GM19035 (cell line): ENCODE measurements at regions not wholly inside any gene's neighbourhood (a gene's known extent, or its start where the extent isn't known, plus 50 kb on each side); places are given as distances from the start of the nearest gene placed in this dataset.

Experiments used
- ATAC-seq: cut with Tn5 transposase; IDR thresholded peaks from one replicate; pipeline ENCODE4 v1.9.1; 2021; ENCODE audit not compliant: unreplicated experiment

DNA sequence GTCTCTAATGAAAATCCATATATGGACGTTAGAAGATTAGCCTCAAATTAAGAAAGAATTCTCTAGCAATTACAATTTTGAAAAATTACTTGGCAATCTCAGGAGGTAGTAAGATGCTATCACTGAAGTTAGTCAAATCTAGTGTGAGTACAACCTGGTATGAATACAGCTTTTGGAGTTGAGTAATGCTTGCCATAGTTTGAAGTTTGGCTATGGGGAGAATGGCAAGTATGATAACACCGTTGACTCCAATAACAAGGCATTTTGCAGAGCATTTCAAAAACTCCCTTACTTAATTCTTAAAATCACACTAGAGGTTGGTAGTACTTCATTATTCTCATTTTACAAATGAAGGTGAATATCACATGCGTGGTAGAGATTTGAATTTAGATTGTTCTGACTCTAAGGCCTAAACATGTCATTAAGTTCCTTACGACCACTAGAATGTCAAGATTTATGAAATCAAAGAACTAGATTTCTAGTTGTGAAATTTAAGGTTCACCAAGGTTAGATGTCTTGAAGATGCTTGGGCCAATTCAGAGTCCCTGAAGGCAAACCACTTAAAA lies 355.4 kb downstream of the ETS1 start:
- no peak for ATAC-seq

DNA sequence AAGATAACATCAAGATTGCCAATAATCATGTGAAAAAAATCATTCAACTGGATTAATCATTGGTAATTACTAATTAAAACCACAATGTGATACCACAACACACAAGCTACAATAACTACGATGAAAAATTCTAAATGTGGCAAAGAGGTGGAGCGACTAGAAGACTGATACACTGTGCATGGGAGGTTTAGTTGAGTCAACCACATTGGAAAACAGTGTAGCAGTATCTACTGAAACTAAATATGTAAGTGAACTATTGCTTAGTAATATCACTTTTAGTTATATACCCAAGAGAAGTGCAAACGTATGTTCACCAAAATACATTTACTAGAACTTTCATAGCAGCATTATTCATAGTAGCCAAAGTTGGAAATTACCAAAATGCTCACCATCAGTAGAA lies 359.9 kb downstream of the ETS1 start:
- no peak for ATAC-seq

DNA sequence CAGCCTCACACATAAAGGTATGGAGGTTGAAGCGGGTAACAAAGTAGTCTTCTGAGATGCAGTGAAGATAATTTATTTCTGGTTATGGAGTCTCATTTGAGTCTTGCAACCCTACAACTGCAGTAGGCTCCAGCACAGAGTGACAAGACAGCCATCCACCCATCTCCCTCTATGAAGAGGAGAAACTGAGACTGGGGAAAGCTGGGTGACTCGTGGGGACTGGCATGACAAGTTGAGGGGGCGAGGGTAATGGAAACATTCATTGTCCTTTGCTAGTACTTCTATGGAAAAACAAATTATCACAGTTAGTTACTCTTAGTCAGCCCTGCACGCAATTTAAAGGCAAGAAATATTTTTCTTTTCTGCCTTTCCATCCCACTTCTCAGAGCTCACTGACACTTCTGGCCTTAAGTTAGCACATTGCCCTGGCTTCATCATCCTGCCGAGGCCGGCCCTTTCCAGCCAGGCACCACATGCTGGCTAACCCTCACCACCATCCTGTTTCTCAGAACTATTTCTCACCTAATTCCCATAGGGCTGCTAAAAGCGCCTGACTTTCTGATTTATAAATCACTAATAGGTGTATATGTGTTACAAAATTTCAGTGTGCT lies 361.1 kb downstream of the ETS1 start:
- no peak for ATAC-seq

DNA sequence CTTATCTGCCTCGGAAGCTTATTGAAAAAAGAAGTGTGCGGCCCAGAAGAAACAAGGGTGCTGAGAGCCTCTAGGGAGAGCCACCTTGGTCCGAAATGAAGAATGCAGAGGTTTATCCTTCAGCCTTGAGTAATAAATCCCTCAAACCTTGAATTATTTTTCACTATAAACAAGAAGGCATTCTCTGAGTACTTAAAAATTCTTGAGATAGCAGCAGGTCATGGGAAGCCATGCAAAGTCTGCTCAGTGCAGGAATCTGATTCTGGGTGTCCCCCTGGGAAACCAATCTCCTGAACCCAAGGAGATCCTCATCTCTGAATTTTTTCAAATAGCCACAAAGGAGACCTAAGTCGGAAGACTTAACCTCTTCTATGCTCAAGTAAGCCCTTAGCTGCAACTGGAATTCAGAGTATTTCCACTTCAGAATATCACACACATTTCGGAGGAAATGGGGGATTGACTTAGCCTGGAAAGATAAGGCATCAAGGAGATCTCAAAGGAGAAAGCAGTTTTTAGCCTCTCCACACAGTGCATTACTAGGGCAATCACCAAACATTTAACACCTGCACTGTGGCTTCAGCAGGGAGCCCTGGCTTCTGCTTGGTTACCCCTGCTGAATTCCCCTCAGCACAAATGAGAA lies 365.0 kb downstream of the ETS1 start:
- ATAC-seq, result no peak

DNA sequence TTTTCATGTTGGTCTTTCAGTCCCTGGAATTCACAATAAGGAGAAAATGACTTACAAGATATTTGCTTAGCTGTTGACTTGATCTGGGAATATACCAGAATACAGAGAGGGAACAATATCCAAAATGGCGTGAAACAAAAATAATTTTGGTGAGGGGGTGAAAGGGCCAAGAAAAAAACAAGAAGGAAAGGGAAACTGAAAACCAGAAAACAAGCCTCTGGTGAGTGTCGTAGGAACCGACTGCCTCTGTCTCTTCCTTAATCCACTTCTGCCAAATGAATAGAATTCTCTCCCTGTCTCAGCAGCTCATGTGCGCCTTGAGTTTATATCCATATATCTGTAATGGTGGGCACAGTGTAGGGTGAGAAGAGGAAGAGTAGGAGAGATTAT lies 367.6 kb downstream of the ETS1 start:
- no peak for ATAC-seq

DNA sequence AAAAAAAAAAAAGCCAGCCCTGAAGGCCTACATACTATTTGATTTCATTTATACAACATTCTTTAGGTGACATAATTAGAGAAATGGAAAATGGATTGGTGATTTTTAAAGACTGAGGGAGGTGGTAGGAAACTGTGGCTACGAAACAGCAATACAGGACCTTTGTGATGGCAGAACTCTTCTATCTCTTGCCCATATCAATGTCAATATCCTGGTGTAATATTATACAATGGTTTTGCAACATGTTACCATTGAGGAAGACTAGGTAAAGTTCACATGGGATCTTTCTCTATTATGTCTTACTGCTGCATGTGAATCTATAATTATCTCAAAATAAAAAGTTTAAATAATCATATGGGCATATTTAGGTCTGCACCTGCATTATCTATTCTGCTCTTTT lies 371.2 kb downstream of the ETS1 start:
- ATAC-seq, result no peak

DNA sequence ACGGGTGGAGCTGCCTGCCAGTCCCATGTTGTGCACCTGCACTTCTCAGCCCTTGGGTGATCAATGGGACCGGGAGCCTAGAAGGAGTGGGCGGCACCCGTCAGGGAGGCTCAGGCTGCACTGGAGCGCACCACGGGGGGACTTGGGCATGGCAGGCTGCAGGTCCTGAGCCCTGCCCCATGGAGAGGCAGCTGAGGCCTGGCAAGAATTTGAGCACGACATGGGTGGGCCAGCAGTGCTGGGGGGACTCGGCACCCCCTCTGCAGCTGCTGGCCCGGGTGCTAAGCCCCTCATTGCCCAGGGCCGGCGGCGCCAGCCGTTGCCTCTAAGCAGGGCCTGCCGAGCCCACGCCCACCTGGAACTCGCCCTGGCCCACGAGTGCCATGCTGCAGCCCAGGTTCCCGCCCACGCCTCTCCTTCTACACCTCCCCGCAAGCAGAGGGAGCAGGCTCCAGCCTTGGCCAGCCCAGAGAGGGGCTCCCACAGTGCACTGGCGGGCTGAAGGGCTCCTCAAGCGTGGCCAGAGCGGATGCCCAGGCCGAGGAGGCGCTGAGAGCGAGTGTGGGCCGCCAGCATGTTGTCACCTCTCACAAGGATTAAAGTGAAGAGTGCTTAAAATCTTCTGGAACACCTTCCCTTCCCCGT lies 372.0 kb downstream of the ETS1 start:
- ATAC-seq, result no peak

DNA sequence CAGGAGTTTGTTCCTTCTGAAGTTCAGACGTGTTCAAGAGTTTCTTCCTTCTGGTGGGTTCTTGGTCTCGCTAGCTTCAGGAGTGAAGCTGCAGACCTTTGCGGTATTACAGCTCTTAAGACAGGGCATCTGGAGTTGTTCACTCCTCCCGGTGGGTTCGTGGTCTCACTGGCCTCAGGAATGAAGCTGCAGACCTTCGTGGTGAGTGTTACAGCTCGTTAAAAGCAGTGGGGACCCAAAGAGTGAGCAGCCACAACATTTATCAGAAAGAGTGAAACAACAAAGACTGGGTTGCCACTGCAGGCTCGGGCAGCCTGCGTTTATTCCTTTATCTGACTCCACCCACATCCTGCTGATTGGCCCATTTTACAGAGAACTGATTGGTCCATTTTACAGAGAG lies 373.1 kb downstream of the ETS1 start:
- no peak for ATAC-seq

DNA sequence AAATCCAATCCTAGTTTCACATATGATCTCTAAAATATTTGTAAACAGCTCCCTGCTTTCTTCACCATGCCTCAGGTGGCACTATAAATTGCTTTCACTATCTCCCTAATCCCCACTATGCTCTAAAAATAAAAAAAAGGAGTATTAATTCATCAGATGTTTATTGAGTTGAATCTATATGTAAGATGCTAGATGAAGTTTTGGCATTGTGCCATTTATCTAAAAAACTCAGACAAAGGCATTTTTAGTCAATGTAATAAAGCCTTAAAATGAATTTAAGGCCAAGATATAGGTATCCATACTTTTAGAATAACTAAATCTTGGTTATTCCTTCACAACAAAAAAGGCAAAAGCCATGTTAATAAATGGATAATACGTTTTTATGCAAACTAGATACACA lies 373.9 kb downstream of the ETS1 start:
- no peak for ATAC-seq

DNA sequence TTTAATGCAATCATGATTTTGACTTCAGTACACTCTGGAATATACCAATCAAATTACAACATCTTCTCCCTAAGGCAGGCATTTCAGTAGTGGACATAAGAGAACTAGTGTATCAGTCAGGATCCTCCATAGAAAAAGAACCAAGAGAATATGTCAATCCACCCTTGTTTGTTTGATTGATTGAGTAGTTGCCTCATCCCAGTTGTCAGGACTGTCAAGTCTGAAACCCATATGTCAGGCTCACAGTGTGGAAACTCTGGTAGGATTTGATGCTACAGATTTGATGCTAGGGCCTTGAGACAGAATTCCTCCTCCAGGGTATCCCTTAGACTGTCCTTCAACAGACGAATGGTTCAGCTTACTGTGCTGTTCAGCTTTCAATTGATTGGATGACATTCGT lies 375.0 kb downstream of the ETS1 start:
- no peak for ATAC-seq

DNA sequence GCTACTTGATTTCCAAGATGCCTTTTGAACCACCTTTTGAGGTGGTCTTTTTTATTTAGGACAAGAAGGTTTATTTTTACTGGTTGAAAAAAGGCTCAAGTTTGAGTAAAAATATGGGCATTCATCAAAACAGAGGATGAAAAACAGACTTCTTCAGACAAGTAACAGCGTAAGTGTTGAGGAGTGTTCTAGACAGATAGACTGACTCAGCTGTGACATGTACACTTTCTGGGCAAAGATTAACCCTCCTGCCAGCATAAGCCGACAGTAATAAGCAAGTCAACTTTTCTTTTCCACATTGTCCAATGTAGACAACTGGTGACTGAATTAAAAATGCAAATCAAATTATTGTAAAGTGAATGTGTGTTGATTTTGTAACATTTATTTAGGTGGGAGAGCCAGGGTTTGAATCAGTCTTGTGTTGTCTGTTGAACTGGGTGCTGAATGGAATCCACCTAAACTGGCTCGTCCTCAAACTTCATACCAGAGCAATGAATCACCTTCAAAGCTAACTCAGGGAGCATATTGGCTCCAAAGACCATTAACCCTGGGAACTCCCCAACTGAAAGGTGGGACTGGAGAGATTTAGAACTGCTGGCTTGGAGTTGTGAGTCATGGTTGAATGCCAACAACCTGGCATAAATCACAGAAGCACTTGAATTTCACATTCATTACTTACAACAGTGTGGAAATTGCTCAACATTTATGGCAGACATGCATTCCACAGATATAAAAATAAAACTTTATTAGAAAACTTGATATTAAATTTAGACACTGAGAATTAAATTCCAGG lies 377.0 kb downstream of the ETS1 start:
- no peak for ATAC-seq

DNA sequence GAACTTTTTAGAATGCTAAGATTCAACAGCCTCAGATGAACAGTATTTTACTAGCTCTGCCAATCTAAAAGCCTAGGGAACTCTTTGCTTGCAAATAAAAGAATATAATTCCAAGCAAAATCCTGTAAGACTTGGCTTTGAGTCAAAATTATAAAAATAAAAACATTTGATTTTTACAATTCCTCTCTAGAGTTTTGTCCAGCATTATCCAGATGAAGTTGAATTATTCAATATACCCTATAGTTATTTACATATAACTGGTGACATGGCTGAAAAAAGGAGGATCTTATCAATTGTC lies 378.3 kb downstream of the ETS1 start:
- no peak for ATAC-seq

DNA sequence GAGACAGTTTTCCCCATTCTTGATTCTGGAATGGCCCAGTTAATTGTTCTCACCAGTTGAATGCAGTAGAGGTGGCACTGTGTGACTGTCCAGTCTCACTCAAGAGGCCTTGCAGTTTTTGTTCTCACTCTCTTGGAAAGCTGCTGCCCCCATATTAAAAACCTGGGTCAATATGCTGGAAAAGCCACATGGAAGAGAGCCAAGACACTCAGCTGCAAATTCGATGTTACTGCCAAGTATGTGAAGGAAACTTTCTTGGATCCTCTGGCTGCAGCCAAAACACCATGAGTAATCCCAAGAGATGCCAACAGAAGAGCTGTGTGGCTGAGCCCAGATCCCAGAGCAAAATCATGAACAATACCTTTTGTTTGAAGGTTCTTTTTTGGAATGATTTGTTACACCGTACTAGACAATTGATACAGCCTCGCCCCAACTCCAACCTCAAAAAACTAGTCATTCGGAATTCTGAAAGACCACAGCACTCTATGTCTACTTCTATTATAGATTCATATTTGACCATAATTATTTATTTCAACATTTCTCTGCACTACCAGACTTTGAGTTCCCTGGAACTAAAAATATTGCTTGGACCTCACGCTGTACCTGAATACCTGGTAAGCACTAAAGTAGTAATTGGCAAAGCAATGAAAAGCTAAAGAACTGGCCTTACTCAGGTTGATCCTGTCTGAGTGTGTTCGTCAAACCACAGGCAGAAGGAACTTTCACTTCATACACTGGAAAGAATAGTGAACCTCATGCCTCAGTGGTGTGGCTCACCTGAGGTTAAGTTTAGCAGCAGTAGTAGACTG lies 378.8 kb downstream of the ETS1 start:
- ATAC-seq, result no peak

DNA sequence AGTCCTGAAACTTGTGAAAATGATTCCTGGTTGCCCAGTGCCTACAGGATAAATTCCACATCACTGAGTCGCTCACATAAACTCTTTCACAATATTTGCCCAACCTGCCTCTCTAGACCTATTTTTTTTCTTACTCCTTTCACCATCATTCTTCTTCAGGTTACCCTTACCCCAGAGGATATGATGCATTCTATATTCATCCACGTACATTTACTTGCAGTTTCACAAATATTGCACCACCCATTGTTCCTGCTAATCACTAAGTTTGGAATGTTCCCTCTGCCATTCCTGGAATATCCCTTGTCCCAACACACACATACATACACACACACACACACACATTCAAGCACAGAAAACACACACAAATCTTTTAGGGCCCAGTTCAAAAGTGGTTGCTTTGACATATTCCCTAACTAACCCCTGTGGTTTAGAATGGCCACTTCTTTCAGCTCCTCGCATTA lies 379.5 kb downstream of the ETS1 start:
- no peak for ATAC-seq

DNA sequence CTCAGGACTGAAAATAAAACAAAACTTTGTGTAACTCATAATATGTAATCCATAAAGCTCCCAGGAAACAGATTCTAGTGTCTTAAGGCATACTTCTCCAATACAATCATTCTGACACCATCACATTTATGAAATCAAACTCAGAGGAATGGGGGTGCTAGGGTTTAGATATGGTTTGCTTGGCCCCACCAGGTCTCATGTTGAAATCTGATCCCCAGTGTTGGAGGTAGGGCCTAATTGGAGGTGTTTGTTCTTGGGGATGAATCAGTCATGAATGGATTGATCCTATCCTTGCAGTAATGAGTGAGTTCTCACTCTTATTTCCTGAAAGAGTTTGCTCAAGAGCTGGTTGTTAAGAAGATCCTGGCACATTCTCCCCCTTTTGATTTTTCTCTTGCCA lies 380.9 kb downstream of the ETS1 start:
- ATAC-seq, result no peak

DNA sequence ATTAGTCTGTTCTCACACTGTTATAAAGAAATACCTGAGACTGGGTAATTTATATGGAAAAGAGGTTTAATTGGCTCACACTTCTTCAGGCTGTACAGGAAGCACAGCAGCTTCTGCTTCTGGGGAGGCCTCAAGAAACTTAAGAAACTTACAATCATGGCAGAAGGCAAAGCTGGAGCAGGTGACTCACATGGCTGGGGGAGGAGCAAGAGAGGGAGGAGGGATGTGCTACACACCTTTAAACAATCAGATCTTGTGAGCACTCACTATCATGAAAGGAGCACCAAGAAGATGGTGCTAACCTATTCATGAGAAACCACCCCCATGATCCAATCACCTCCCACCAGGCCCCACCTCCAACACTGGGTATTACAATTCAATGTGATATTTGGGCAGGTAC lies 381.6 kb downstream of the ETS1 start:
- ATAC-seq, result no peak

DNA sequence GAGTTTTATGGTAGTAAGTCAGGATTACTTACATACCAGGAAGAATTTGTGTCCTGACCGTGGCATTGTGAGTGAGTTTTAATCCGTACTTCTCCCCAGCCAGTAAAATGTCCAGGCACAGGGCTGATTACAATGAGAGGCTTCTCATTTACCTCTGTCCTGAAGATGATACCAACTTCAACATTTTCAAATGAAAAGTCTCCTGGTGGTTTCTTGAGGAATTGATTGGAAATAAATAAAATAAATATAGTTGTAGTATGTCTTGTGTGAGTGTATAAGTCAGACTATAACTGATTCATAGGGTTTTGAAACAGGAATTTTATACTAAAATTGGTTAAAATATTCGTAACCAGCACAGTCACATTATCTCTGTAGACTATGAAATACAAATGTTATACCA lies 382.5 kb downstream of the ETS1 start:
- ATAC-seq, result no peak

DNA sequence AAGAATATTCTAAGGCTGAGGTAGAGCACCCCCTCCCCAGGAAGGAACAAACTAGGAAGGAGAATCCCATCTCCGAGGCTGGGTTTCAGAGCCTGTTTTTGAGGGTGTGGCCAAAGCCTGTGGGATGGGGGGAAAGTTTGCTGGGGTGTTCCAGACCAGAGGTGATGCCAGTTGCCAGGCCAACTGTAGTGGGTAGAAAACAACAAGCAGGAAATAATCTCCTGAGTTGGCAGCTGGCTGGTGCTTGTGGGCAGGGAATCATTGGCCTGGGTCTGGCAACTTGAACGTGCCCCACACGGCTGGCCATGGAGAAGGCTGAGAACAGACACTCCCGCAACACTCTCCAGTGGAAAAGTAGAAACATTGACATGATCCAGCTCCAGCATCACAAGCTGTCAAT lies 385.6 kb downstream of the ETS1 start:
- no peak for ATAC-seq

DNA sequence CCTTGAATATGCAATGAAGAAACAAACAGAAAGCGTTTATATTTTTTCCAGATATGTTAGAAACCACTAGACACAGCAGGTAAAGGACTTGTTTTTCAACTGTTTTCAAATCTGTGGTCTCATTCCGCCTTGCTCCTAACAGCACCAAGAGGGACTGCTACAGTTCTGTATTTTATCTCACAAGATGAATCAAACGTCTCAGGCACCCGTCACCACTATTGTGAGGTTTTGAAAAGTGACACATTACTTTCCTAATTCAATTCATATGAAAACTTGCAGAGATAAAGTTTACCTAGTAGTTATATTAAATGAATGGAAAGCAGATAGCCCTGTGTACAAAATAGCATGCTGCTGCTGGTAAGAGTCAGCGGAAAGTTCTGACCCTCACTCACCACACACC lies 386.3 kb downstream of the ETS1 start:
- no peak for ATAC-seq

DNA sequence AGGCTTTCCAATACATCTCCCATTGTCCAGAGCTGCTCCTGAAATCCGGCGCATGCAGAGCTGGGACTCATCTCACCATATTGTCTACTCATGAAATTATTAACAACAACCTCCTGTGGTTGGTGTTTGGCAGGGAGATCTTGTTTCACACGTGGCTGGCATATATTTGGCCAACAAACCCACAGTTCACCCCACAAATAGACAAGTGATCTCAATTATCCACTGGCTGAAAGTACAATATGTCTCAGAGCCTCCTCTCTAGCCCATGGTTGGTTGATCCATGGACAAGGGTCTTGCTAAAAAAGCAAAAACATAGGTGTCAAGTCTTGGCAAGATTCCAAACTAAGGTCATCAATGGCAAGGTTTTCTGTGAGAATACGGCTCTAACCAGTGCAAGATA lies 386.9 kb downstream of the ETS1 start:
- ATAC-seq, result no peak

DNA sequence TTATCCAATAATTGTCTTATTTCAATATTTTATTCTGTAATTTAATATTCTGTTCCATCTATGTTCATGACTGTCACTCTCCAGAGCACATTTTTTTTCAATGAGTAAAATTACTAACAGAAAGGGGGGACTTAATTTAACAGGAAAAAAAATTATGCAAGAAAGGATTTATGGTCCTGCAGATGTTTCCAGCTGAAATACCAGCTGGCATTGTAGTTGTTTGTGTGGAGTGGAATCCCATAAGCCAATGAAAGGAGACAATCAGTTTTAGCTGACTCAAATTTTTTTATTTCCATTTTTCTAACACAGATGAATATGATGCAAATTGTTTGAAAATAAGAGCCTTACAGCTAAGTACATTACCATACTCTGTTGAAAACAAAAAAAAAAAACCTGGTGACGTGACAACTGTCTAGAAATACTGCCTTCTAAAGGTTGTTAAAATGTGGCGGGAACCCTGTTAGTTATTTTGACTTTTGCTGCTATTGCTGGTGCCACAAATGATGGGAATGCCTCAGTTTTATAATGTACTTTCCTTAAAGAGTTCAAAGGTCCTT lies 389.1 kb downstream of the ETS1 start:
- ATAC-seq, result no peak
